Endodermal cell (in vitro differentiated cells): ENCODE measurements at regions not wholly inside any gene's neighbourhood (a gene's known extent, or its start where the extent isn't known, plus 50 kb on each side); places are given as distances from the start of the nearest gene placed in this dataset.
A peak's percentile ranks its signal among the peaks of the same experiment; 100 is the strongest.

Experiments
- DNase-seq: peaks from one replicate; pipeline ENCODE4 v3.0.0-alpha.2; 2017
- H3K27ac ChIP-seq: 2 replicates; pipeline ENCODE4 v1.5.1; 2013; ENCODE audit warnings: mild to moderate bottlenecking, low read depth, low read length, moderate library complexity
- H3K27me3 ChIP-seq: 2 replicates; pipeline ENCODE4 v1.6.1; 2013; ENCODE audit warnings: mild to moderate bottlenecking, low read length, moderate library complexity; ENCODE audit not compliant: insufficient read depth, control insufficient read depth, poor library complexity, severe bottlenecking
- H3K36me3 ChIP-seq: 2 replicates; pipeline ENCODE4 v1.7.0; 2013; ENCODE audit warnings: mild to moderate bottlenecking, low read length, moderate library complexity; ENCODE audit not compliant: control insufficient read depth, insufficient read depth
- H3K4me1 ChIP-seq: one replicate; pipeline ENCODE4 v1.7.0; 2013; ENCODE audit warnings: low read length; ENCODE audit not compliant: control insufficient read depth, insufficient read depth
- H3K4me3 ChIP-seq: 2 replicates; pipeline ENCODE4 v1.5.1; 2013; ENCODE audit warnings: mild to moderate bottlenecking, low read length, moderate library complexity
- H3K9ac ChIP-seq: 2 replicates; pipeline ENCODE4 v1.6.1; 2013; ENCODE audit warnings: mild to moderate bottlenecking, low read length, moderate library complexity; ENCODE audit not compliant: poor library complexity, severe bottlenecking; ENCODE audit errors: extremely low read depth
- H3K9me3 ChIP-seq: 2 replicates; pipeline ENCODE4 v1.6.1; 2013; ENCODE audit warnings: mild to moderate bottlenecking, low read length, moderate library complexity; ENCODE audit not compliant: control insufficient read depth
- H3K27ac Mint-ChIP-seq: 2 replicates; pipeline ENCODE4 v1.8.0; 2020; ENCODE audit warnings: mixed read lengths
- H3K27me3 Mint-ChIP-seq: 2 replicates; pipeline ENCODE4 v1.8.0; 2021; ENCODE audit warnings: mild to moderate bottlenecking, mixed read lengths; ENCODE audit not compliant: insufficient read depth
- H3K36me3 Mint-ChIP-seq: 2 replicates; pipeline ENCODE4 v1.8.0; 2020; ENCODE audit warnings: low read depth, mixed read lengths
- H3K4me1 Mint-ChIP-seq: 2 replicates; pipeline ENCODE4 v1.8.0; 2020; ENCODE audit warnings: mixed read lengths
- H3K4me3 Mint-ChIP-seq: 2 replicates; pipeline ENCODE4 v1.8.0; 2020; ENCODE audit warnings: mild to moderate bottlenecking, moderate library complexity, mixed read lengths
- H3K9me3 Mint-ChIP-seq: 2 replicates; pipeline ENCODE4 v1.8.0; 2020; ENCODE audit warnings: mild to moderate bottlenecking, mixed read lengths
- WGBS, 2 experiments: methylation state at CpG; one replicate each; pipeline versions ENCODE4 v1.1.5 to v1.1.7; 2013; ENCODE audit warnings: missing lambda C conversion rate in 2 of 2, mixed read lengths in 1 of 2; ENCODE audit not compliant: insufficient coverage in 1 of 2, insufficient read length in 1 of 2; 5-methylcytosine and 5-hydroxymethylcytosine counted together
- TF ChIP-seq, protein P1 (sequence below): fragments of 200-600 bp; sonication (generic); conservative IDR thresholded peaks from 2 replicates; pipeline ENCODE4 v1.5.0; 2021; ENCODE audit warnings: antibody characterized with exemption, mild to moderate bottlenecking

DNA sequence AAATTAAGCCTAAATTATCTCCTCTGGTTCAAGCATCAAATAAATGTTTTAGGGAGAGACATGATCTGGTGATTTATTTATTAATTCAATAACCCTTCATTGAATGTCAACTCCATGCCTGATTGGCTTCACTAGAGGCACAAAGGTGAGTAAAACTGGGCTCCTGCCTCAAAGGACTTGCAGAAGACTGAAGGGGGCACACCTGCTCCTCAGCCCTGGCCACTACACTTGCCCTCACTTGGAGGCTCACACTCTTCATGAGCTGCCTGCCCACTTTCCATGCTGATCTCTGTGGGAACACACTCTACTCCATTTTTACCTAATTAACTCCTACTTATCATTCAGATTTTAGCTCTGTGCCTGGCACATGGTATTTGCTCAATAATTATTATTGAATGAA lies 84.4 kb upstream of the KCNMB2 start:
- H3K36me3 ChIP-seq = no peaks in the 10 kb centered on the region
- H3K36me3 Mint-ChIP-seq = no peaks in the 10 kb centered on the region
- no peak overlapping the region for H3K27ac Mint-ChIP-seq
- H3K9ac ChIP-seq = no peak overlapping the region
- H3K27ac ChIP-seq = no peak overlapping the region
- peak; percentile 64 for DNase-seq
- peaks cover 9% of the 10 kb centered on the region for H3K4me1 ChIP-seq
- H3K27me3 Mint-ChIP-seq = no peaks in the 10 kb centered on the region
- H3K9me3 ChIP-seq = peaks cover 7% of the 10 kb centered on the region
- peaks cover 6% of the 10 kb centered on the region for H3K4me1 Mint-ChIP-seq
- no peaks in the 10 kb centered on the region for H3K9me3 Mint-ChIP-seq
- TF ChIP-seq, protein P1, sequence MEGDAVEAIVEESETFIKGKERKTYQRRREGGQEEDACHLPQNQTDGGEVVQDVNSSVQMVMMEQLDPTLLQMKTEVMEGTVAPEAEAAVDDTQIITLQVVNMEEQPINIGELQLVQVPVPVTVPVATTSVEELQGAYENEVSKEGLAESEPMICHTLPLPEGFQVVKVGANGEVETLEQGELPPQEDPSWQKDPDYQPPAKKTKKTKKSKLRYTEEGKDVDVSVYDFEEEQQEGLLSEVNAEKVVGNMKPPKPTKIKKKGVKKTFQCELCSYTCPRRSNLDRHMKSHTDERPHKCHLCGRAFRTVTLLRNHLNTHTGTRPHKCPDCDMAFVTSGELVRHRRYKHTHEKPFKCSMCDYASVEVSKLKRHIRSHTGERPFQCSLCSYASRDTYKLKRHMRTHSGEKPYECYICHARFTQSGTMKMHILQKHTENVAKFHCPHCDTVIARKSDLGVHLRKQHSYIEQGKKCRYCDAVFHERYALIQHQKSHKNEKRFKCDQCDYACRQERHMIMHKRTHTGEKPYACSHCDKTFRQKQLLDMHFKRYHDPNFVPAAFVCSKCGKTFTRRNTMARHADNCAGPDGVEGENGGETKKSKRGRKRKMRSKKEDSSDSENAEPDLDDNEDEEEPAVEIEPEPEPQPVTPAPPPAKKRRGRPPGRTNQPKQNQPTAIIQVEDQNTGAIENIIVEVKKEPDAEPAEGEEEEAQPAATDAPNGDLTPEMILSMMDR = peak; percentile 66
- no peak overlapping the region for H3K4me3 ChIP-seq
- H3K4me3 Mint-ChIP-seq = no peak overlapping the region
- H3K27me3 ChIP-seq = no peaks in the 10 kb centered on the region

DNA sequence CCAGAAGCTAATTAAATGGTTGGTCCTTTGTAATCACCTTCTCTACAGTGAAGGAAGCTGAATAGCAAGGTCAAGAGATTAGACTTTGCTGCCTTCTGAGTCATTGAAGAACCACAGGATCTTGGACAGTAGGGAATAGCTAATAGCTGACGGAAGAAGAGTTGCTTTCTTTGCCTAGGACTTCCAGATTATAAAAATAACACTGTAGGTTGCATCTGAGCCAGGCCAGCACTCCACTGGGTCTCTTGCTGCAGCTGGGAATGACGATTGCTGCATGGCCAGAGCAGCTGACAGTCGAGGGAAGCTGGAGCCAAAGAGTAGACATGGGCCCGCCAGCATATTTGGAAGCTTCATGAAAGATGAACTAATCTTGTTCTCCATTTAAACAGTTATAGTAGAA lies 81.5 kb upstream of the KCNMB2 start:
- WGBS, 2 experiments = 63 to 86% methylated on average over 2 to 4 of the region's 4 CpGs
- no peaks in the 10 kb centered on the region for H3K27me3 Mint-ChIP-seq
- H3K9ac ChIP-seq = no peak overlapping the region
- no peak overlapping the region for H3K4me3 ChIP-seq
- H3K27ac Mint-ChIP-seq = no peak overlapping the region
- peaks cover 2% of the 10 kb centered on the region for H3K9me3 ChIP-seq
- H3K27me3 ChIP-seq = no peaks in the 10 kb centered on the region
- H3K9me3 Mint-ChIP-seq = no peaks in the 10 kb centered on the region
- peaks cover 6% of the 10 kb centered on the region for H3K4me1 Mint-ChIP-seq
- H3K36me3 ChIP-seq = no peaks in the 10 kb centered on the region
- TF ChIP-seq, protein P1 = no peak
- H3K27ac ChIP-seq = no peak overlapping the region
- no peak overlapping the region for H3K4me3 Mint-ChIP-seq
- peaks cover 9% of the 10 kb centered on the region for H3K4me1 ChIP-seq
- DNase-seq = no peak
- no peaks in the 10 kb centered on the region for H3K36me3 Mint-ChIP-seq

DNA sequence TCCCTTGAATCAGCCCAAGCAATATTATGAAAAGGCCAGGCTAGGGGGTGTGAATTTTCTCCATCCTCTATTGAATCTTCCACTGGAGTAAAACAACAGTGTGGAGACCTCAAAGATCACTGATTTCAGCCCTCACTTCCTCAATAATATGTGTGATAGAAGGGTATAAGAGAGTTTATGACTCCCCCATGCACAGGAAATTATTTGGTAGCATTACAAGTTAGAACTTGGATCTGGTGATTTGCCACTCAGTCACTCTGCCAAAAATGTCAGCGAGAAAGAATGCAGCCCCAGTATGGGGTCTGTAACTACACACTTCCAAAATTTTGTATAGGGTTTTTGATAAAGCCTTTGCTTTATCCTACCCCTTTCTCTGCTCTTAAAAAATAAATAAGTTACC lies 81.0 kb upstream of the KCNMB2 start:
- no peak for DNase-seq
- H3K27me3 ChIP-seq = no peaks in the 10 kb centered on the region
- Mint-ChIP-seq H3K36me3 (no peaks in the 10 kb centered on the region), H3K4me1 (peaks cover 6% of the 10 kb centered on the region), H3K27me3 (no peaks in the 10 kb centered on the region), H3K4me3 (no peak overlapping the region), H3K9me3 (no peaks in the 10 kb centered on the region), H3K27ac (no peak overlapping the region)
- no peak overlapping the region for H3K9ac ChIP-seq
- H3K27ac ChIP-seq = no peak overlapping the region
- peaks cover 9% of the 10 kb centered on the region for H3K4me1 ChIP-seq
- no peaks in the 10 kb centered on the region for H3K36me3 ChIP-seq
- 80 to 90% methylated on average over 1 of the region's 1 CpG for WGBS, 2 experiments
- no peak overlapping the region for H3K4me3 ChIP-seq
- TF ChIP-seq, protein P1 = no peak
- H3K9me3 ChIP-seq = peaks cover 2% of the 10 kb centered on the region
